MM.1S (cell line): ENCODE measurements at regions not wholly inside any gene's neighbourhood (a gene's known extent, or its start where the extent isn't known, plus 50 kb on each side); places are given as distances from the start of the nearest gene placed in this dataset.

ENCODE experiments used
- DNase-seq: peaks from one replicate; pipeline ENCODE4 v3.0.0-alpha.2; 2015
- H2AFZ ChIP-seq: fragments of 300-600 bp; sonication (generic); 2 replicates; pipeline ENCODE4 v1.6.0; 2016; ENCODE audit warnings: antibody characterized with exemption, low read length
- H3F3A ChIP-seq: fragments of 300-600 bp; sonication (generic); 2 replicates; pipeline ENCODE4 v1.6.1; 2016; ENCODE audit warnings: mild to moderate bottlenecking, antibody characterized with exemption, low read length, moderate library complexity, mixed read lengths; ENCODE audit not compliant: insufficient read depth
- H3K27ac ChIP-seq: fragments of 300-600 bp; sonication (generic); 2 replicates; pipeline ENCODE4 v1.5.1; 2016; ENCODE audit warnings: mild to moderate bottlenecking, low read length
- H3K27me3 ChIP-seq: fragments of 300-600 bp; sonication (generic); replicated peaks from 2 replicates; pipeline ENCODE4 v1.6.0; 2016; ENCODE audit warnings: low read length; ENCODE audit not compliant: insufficient read depth
- H3K36me3 ChIP-seq: fragments of 300-600 bp; sonication (generic); replicated peaks from 2 replicates; pipeline ENCODE4 v1.6.1; 2016; ENCODE audit warnings: mild to moderate bottlenecking, low read length, mixed read lengths; ENCODE audit not compliant: insufficient read depth
- H3K4me1 ChIP-seq: fragments of 300-600 bp; sonication (generic); 2 replicates; pipeline ENCODE4 v1.6.1; 2016; ENCODE audit warnings: low read length, mixed read lengths
- H3K4me2 ChIP-seq: fragments of 300-600 bp; sonication (generic); 2 replicates; pipeline ENCODE4 v1.6.0; 2016; ENCODE audit warnings: low read depth, low read length
- H3K4me3 ChIP-seq: fragments of 300-600 bp; sonication (generic); 2 replicates; pipeline ENCODE4 v1.5.1; 2016; ENCODE audit warnings: low read length, mixed read lengths
- H3K79me2 ChIP-seq: fragments of 300-600 bp; sonication (generic); 2 replicates; pipeline ENCODE4 v1.6.1; 2016; ENCODE audit warnings: mixed run types, low read length, mixed read lengths
- H3K9ac ChIP-seq: fragments of 300-600 bp; sonication (generic); 2 replicates; pipeline ENCODE4 v1.6.1; 2016; ENCODE audit warnings: low read length, mixed read lengths
- H3K9me2 ChIP-seq: fragments of 300-600 bp; sonication (generic); replicated peaks from 2 replicates; pipeline ENCODE4 v1.6.1; 2016; ENCODE audit warnings: mild to moderate bottlenecking, low read length, mixed read lengths; ENCODE audit not compliant: insufficient read depth
- H3K9me3 ChIP-seq: fragments of 300-600 bp; sonication (generic); replicated peaks from 2 replicates; pipeline ENCODE4 v1.6.1; 2016; ENCODE audit warnings: mild to moderate bottlenecking, low read length, mixed read lengths; ENCODE audit not compliant: insufficient read depth
- H4K20me1 ChIP-seq: fragments of 300-600 bp; sonication (generic); 2 replicates; pipeline ENCODE4 v1.6.1; 2016; ENCODE audit warnings: mild to moderate bottlenecking, low read length, moderate library complexity, mixed read lengths; ENCODE audit not compliant: insufficient read depth
- CTCF ChIP-seq: fragments of 300-600 bp; sonication (generic); IDR thresholded peaks from 2 replicates; pipeline ENCODE4 v1.5.1; 2016; ENCODE audit warnings: antibody characterized with exemption, low read length, mixed read lengths
- EZH2 ChIP-seq: fragments of 300-600 bp; sonication (generic); optimal IDR thresholded peaks from 2 replicates; pipeline ENCODE3; 2017; ENCODE audit warnings: low read depth, mild to moderate bottlenecking, antibody characterized with exemption, low read length, mixed read lengths
- EZH2phosphoT487 ChIP-seq: fragments of 300-600 bp; sonication (generic); IDR thresholded peaks from 2 replicates; pipeline ENCODE4 v1.6.1; 2018; ENCODE audit warnings: antibody characterized with exemption, low read length

GRCh38 chr20:40287683-40288082 lies 401.4 kb downstream of the MAFB start:
- Histone ChIP-seq H3K9me3 (no peaks in the 10 kb centered on the region), H3K36me3 (no peaks in the 10 kb centered on the region), H3K79me2 (no peaks in the 10 kb centered on the region), H3K9me2 (no peaks in the 10 kb centered on the region), H3K4me2 (no peak overlapping the region), H2AFZ (no peak overlapping the region), H3F3A (no peaks in the 10 kb centered on the region), H3K9ac (no peak overlapping the region), H3K27me3 (no peaks in the 10 kb centered on the region), H3K4me3 (no peak overlapping the region), H3K27ac (no peak overlapping the region), H4K20me1 (no peaks in the 10 kb centered on the region), H3K4me1 (no peaks in the 10 kb centered on the region)
- TF ChIP-seq EZH2phosphoT487 (no peak), CTCF (no peak), EZH2 (no peak)
- DNase-seq = no peak

DNA sequence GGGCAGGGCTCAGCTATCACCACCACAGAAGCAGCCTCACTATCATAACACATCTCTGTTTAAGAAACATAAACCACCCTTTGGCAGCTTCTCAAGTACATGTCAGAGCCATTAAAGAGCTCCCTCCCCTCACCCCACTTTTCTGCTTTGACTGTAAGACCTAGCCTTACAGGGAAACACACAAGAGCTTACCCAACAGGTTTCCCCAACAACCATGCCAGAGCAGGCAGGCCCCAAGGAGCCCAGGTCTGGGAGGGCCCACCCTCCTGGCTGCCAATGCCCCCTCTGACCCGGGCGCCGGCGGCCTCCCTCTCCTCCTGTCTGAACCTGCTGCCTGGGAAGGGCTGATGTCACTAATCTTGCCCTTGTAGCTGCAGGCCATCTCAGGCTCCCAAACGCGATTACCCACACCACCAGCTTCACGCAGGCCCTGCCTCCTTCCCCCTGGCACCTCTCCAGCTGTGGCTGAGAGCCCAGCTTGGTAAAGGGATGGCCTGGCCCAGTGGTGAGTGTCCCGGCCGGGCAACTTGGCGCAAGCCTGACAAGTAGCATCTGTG lies 402.0 kb downstream of the MAFB start:
- Histone ChIP-seq H3K9me2 (no peaks in the 10 kb centered on the region), H3K4me2 (no peak overlapping the region)
- TF ChIP-seq EZH2 = no peak
- no peak for TF ChIP-seq EZH2phosphoT487
- TF ChIP-seq CTCF = no peak

GRCh38 chr20:40284611-40285010 lies 404.4 kb downstream of the MAFB start:
- no peak overlapping the region for H3K9ac ChIP-seq

More for the DNA sequence above, 402.0 kb downstream of the MAFB start:
- no peaks in the 10 kb centered on the region for H3K9me3 ChIP-seq
- no peak overlapping the region for H3K9ac ChIP-seq
- no peak overlapping the region for H2AFZ ChIP-seq
- H3K27ac ChIP-seq = no peak overlapping the region
- no peaks in the 10 kb centered on the region for H3F3A ChIP-seq
- no peaks in the 10 kb centered on the region for H3K4me1 ChIP-seq
- H3K4me3 ChIP-seq = no peak overlapping the region
- H3K27me3 ChIP-seq = no peaks in the 10 kb centered on the region
- H3K79me2 ChIP-seq = no peaks in the 10 kb centered on the region
- no peaks in the 10 kb centered on the region for H4K20me1 ChIP-seq
- no peaks in the 10 kb centered on the region for H3K36me3 ChIP-seq
- no peak for DNase-seq

More at GRCh38 chr20:40284611-40285010, 404.4 kb downstream of the MAFB start:
- no peak overlapping the region for H3K4me2 ChIP-seq
- H3K79me2 ChIP-seq = no peaks in the 10 kb centered on the region
- no peaks in the 10 kb centered on the region for H4K20me1 ChIP-seq
- TF ChIP-seq EZH2phosphoT487 (no peak), EZH2 (no peak), CTCF (no peak)
- no peak overlapping the region for H2AFZ ChIP-seq
- no peak for DNase-seq
- H3K9me2 ChIP-seq = no peaks in the 10 kb centered on the region
- H3K9me3 ChIP-seq = no peaks in the 10 kb centered on the region
- H3K4me3 ChIP-seq = no peak overlapping the region
- no peaks in the 10 kb centered on the region for H3K27me3 ChIP-seq
- H3F3A ChIP-seq = no peaks in the 10 kb centered on the region
- no peaks in the 10 kb centered on the region for H3K4me1 ChIP-seq
- H3K27ac ChIP-seq = no peak overlapping the region
- no peaks in the 10 kb centered on the region for H3K36me3 ChIP-seq
